HG03175 (cell line): ENCODE measurements at regions not wholly inside any gene's neighbourhood (a gene's known extent, or its start where the extent isn't known, plus 50 kb on each side); places are given as distances from the start of the nearest gene placed in this dataset.
"Not testable (repeated sequence)": the region's sequence is repeated elsewhere in the genome, so short reads cannot be mapped to it uniquely, and the experiment has no call there.

ENCODE experiments used
- ATAC-seq: cut with Tn5 transposase; IDR thresholded peaks from one replicate; pipeline ENCODE4 v1.9.1; 2021; ENCODE audit warnings: mild to moderate bottlenecking, moderate library complexity; ENCODE audit not compliant: unreplicated experiment

DNA sequence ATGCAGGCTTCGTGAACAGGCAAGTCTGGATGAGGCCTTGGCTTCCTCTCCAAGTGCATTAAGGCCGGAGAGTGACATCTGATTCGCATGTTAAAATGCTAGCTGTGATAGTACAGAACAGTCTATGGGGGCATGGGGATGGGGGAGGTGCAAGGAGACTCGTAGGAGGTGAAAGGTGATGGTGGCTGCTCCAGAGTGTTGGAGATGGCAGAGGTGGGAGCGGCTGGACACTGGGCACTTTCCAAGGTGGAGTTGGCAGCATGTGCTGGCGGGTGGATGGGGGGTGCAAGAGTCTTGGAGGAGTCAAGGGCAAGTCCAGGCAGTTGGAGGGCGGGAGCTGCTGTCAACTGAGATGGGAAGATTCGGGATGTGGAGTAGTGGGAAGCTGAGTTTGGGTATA lies 350.9 kb upstream of the TNRC6C start:
- no peak for ATAC-seq

DNA sequence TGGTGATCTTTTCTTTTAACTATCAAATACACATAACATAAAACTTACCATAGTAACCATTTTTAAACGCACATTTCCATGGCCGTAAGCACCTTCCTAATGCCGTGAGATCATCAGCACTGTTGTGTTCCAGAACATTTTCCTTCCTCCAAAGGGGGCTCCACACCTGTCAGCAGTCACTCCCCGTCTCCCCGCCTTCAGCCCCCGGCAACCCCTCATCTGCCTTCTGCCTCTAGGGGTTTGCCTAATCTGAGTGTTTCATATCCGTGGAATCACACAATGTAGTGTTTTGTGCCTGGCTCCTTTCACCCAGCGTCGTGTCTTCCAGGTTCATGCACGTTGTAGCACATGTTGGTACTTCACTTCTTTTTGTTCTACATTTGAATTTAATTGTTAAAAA lies 350.1 kb upstream of the TNRC6C start:
- no peak for ATAC-seq

GRCh38 chr17:77609553-77610517 lies 348.7 kb upstream of the TNRC6C start:
- no peak for ATAC-seq

DNA sequence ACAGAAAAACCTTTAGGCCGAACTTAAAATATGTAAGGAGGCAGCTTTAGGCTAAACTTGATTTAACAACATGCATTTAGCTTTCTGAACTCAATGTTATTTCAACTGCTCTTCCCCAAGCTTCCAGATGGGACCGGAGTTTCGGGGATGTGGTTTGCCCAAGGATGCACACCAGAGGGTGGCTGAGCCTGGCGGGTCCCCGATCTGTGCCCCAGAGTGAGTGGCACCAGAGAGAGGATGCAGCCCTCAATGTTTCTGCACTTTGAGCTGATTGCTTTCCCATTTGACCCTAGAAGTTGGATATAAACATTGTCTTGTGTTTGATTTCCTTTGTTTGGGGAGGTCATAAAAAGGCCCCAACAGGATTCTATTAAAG lies 348.0 kb upstream of the TNRC6C start:
- no peak for ATAC-seq

DNA sequence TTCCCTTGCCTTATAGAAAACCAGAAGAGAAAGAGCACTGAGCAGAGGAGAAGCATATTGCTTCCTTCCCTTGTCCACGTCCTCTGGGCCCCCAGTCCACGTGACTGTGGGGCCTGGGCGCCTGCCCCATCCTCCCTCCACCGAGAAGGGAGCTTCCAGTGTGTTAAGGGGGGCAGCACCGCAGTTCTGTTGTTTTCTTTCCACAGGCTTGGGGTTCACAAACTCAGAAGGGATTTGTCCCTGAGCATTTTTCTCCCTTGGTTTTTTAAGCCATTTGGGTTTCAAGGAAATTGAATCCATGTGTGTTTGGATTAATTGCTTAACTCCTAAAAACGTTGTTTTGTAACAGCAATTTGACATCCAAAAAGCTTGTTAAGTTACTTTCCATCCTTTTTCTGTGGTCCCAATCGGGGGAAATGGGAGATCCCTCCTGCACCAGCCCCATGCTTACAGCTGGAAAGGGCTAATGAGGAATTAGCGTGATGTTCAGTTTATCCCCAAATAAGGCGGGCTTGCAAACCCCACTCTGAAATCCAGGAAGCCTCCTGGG lies 347.5 kb upstream of the TNRC6C start:
- ATAC-seq = no peak

DNA sequence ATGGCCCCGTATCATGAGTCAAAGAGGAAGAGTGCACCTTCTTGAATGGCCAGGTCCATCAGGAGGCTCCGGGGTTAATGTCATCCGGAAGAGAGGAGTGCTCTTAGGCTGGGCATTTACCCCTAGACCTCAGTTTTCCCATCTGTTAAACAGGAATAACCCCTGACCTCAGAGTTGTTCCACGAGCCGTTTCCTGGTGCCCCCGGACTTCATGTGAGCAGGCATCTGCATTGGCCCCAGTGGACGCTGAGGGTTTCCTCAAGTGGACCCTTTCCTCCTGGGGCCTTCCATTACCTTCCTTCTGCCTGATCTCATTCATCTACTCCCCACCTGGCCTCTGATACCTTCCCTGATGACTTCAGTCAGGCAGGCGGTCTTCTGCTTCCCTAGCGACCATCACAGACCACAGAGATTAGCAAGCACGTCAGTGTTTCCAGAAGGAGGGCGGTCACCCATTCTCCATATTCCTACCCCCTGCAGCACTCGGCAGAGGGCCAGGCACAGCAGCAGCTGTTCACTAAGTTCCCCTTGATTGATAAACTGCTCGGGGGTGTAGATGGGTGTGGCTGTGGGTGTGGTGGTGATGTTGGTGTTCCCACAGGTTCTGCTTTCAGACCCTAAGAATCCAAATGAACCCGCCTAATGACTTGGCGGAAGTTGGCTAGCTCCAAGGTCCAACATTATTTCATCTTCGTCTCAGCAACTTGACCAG lies 346.6 kb upstream of the TNRC6C start:
- no peak for ATAC-seq

- ATAC-seq = no peak
Measured at GRCh38 chr17:77613218-77613617, 345.3 kb upstream of the TNRC6C start.

GRCh38 chr17:77613627-77614026 lies 344.9 kb upstream of the TNRC6C start:
- ATAC-seq = no peak

DNA sequence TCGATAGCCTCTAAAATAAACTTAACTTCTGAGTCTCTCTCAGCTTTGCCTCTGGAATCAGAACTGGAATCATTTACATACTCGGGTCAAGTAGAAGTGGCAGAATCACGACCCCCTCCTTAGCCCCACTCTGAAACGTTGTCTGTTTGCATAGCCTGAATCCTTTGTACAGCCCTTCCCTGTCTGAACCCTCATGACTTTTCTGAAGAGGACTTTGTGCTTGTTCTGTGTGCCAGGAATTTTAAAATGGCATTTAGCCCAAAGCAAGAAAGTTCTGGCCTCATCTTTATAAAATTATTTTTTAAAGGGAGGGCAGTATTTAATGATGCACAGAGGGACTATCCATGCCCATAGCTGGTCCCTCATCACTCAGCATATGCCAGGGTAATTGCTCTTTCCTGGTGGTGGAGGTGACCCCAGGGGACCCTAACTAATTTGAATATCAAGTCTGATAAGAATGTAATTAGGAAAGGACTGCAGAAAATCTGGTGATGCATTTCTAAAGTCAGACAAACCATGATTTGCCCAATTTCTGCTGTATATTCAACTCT lies 342.7 kb upstream of the TNRC6C start:
- ATAC-seq = no peak

GRCh38 chr17:77616254-77616731 lies 342.2 kb upstream of the TNRC6C start:
- no peak for ATAC-seq

- ATAC-seq = no peak
Measured at GRCh38 chr17:77617516-77617915, 341.0 kb upstream of the TNRC6C start.

GRCh38 chr17:77618173-77618572 lies 340.3 kb upstream of the TNRC6C start:
- ATAC-seq = no peak

DNA sequence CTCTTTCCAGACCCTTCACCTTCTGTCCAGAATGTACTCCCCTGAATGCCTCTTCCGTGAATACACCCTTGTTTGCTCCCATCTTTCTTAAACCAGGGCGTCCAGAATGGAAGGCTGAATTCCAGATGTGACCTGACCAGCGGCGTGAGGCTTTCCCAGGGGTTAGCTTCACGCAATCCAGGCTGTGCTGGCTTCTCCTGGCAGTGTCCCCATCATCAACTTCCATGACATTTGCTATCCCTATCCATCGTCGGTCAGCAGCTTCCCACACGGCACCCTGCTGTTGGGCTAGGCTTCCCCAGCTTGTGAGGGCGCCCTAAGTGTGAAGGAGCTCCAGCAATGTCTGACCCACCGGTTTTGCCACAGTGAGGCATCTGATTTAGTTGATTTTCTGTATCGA lies 339.8 kb upstream of the TNRC6C start:
- ATAC-seq = no peak

- no peak for ATAC-seq
Measured at GRCh38 chr17:77619326-77619725, 339.2 kb upstream of the TNRC6C start.

DNA sequence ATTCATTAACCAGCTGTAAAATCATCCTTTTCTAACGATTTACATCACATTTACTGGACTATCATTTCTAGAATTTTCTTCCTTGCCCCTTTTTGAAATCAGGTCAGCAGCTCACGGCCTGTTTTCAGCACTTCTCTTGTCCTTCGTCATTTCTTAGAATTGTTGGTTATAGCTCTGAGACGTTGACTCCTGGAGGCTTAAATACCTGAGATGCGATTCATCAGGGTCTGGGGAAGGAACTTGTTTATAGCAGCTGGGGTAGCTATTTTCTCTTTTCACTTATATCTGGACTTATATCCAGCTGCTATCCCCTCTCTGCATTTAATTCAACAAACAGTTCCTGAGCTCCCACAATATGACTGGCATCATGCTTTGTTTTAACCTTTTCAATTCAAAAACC lies 338.7 kb upstream of the TNRC6C start:
- no peak for ATAC-seq

GRCh38 chr17:77620282-77620681 lies 338.2 kb upstream of the TNRC6C start:
- no peak for ATAC-seq

DNA sequence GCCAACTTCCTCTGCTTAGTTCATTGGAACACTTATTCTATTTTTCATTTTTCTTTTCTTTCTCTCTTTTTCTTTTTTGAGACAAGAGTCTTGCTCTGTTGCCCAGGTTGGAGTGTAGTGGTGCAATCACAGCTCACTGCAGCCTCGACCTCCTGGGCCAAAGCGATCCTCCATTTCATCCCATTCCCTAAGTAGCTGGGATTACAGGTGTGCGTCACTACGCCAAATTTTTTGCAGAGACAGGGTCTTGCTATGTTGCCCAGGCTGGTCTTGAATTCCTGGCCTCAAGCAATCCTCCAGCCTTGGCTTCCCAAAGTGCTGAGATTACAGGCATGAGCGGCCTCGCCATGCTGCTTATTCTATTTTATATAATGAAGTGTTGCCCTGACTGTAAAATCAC lies 336.4 kb upstream of the TNRC6C start:
- not testable (repeated sequence) for ATAC-seq

DNA sequence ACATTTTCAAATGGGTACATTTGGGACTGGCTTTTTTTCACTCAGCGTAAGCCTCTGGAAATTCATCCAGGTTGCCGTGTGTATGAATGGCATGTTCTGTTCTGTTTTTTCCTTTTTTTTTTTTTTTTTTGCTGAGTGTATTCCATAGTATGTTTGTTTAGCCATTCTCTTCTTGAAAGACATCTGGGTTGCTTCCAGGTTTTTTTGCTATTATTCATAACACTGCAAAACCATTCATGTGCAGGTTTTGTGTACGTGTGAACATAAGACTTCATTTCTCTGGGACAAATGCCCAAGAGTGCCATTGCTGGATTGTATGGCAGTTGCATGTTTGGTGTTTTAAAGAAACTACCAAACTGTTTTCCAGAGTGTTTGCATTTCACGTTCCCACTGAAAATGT lies 335.9 kb upstream of the TNRC6C start:
- no peak for ATAC-seq

- ATAC-seq = not testable (repeated sequence)
Measured at GRCh38 chr17:77623321-77623720, 335.2 kb upstream of the TNRC6C start.

DNA sequence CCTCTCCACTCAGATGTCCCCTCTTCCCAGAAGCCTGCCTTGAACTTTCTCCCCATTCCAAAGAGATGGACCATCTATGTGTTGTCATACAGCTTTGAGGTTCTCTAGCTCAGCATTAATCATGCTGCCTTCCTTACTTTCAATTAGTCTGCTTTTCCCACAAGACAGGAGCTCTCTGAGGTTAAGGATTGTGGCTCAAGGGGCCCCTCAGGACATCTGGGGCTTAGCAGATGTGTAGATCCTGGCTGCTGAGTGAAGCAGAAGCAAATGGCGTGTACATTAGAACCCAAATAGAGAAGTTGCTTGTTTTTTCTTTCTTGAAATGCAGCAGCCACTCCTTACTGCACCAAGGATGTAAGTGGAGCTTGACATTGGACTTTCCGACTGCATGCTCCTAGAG lies 330.5 kb upstream of the TNRC6C start:
- no peak for ATAC-seq

- not testable (repeated sequence) for ATAC-seq
Measured at GRCh38 chr17:77629284-77629683, 329.2 kb upstream of the TNRC6C start.
